Mesendoderm (in vitro differentiated cells): ENCODE measurements at regions not wholly inside any gene's neighbourhood (a gene's known extent, or its start where the extent isn't known, plus 50 kb on each side); places are given as distances from the start of the nearest gene placed in this dataset.

Experiments used
- DNase-seq: peaks from one replicate; pipeline ENCODE4 v3.0.0; 2013
- H2AK5ac ChIP-seq: 2 replicates; pipeline ENCODE4 v1.6.1; 2013; ENCODE audit warnings: low read length, inconsistent platforms
- H2BK120ac ChIP-seq: 2 replicates; pipeline ENCODE4 v1.6.1; 2013; ENCODE audit warnings: low read depth, mild to moderate bottlenecking, low read length, moderate library complexity, mixed read lengths
- H2BK15ac ChIP-seq: replicated peaks from 2 replicates; pipeline ENCODE4 v1.6.1; 2013; ENCODE audit warnings: low read depth, mild to moderate bottlenecking, moderate library complexity
- H2BK5ac ChIP-seq: 2 replicates; pipeline ENCODE4 v1.6.1; 2013; ENCODE audit warnings: low read length, inconsistent platforms
- H3K18ac ChIP-seq: 2 replicates; pipeline ENCODE4 v1.6.1; 2013; ENCODE audit warnings: mild to moderate bottlenecking, low read length, mixed read lengths
- H3K23ac ChIP-seq: one replicate; pipeline ENCODE4 v1.6.1; 2013; ENCODE audit warnings: low read length
- H3K27ac ChIP-seq: 2 replicates; pipeline ENCODE4 v1.5.1; 2013; ENCODE audit warnings: low read depth, mild to moderate bottlenecking, inconsistent platforms, low read length, moderate library complexity
- H3K27me3 ChIP-seq: 2 replicates; pipeline ENCODE4 v1.6.1; 2013; ENCODE audit warnings: low read length, control low read depth, mild to moderate bottlenecking, inconsistent platforms; ENCODE audit not compliant: insufficient read depth, poor library complexity
- H3K36me3 ChIP-seq: 2 replicates; pipeline ENCODE4 v1.6.1; 2013; ENCODE audit warnings: low read length, inconsistent platforms; ENCODE audit not compliant: control insufficient read depth, insufficient read depth
- H3K4ac ChIP-seq: one replicate; pipeline ENCODE4 v1.6.1; 2013; ENCODE audit warnings: low read depth, mild to moderate bottlenecking, low read length, moderate library complexity
- H3K4me1 ChIP-seq: 2 replicates; pipeline ENCODE4 v1.6.1; 2013; ENCODE audit warnings: low read depth, low read length, inconsistent platforms; ENCODE audit not compliant: control insufficient read depth
- H3K4me2 ChIP-seq: 2 replicates; pipeline ENCODE4 v1.6.1; 2013; ENCODE audit warnings: low read length
- H3K4me3 ChIP-seq: 2 replicates; pipeline ENCODE4 v1.5.1; 2013; ENCODE audit warnings: mild to moderate bottlenecking, low read length
- H3K56ac ChIP-seq: one replicate; pipeline ENCODE4 v1.6.1; 2013; ENCODE audit warnings: low read length
- H3K79me1 ChIP-seq: 2 replicates; pipeline ENCODE4 v1.6.1; 2013; ENCODE audit warnings: low read length, inconsistent platforms
- H3K79me2 ChIP-seq: 2 replicates; pipeline ENCODE4 v1.6.1; 2013; ENCODE audit warnings: mild to moderate bottlenecking, low read length; ENCODE audit not compliant: control insufficient read depth, insufficient read depth
- H3K9ac ChIP-seq: 2 replicates; pipeline ENCODE4 v1.6.1; 2013; ENCODE audit warnings: low read length, inconsistent platforms
- H4K5ac ChIP-seq: one replicate; pipeline ENCODE4 v1.6.1; 2013; ENCODE audit warnings: low read length
- H4K8ac ChIP-seq: one replicate; pipeline ENCODE4 v1.6.1; 2013; ENCODE audit warnings: low read depth, mild to moderate bottlenecking, control low read depth, low read length, moderate library complexity
- WGBS: extraction: QIAGEN DNeasy Blood & Tissue Kit; methylation state at CpG from one replicate; pipeline ENCODE4 v1.1.7; 2013; ENCODE audit warnings: low lambda C conversion rate, missing lambda C conversion rate; ENCODE audit not compliant: insufficient coverage; ENCODE audit errors: extremely low coverage; 5-methylcytosine and 5-hydroxymethylcytosine counted together

GRCh38 chr5:122674385-122674784 lies 100.5 kb upstream of the SNX2 start:
- no peak overlapping the region for H3K23ac ChIP-seq
- no peak overlapping the region for H2BK5ac ChIP-seq
- H3K79me1 ChIP-seq, result no peaks in the 10 kb centered on the region
- H3K36me3 ChIP-seq, result no peaks in the 10 kb centered on the region
- no peak overlapping the region for H3K4ac ChIP-seq
- H2AK5ac ChIP-seq, result no peak overlapping the region
- H4K5ac ChIP-seq, result no peak overlapping the region
- H2BK15ac ChIP-seq, result no peak overlapping the region
- H2BK120ac ChIP-seq, result no peak overlapping the region
- H3K9ac ChIP-seq, result no peak overlapping the region
- H3K27me3 ChIP-seq, result no peaks in the 10 kb centered on the region
- H3K4me2 ChIP-seq, result no peak overlapping the region
- no peak overlapping the region for H3K18ac ChIP-seq
- H4K8ac ChIP-seq, result no peak overlapping the region
- no peak for DNase-seq
- H3K4me1 ChIP-seq, result no peaks in the 10 kb centered on the region
- H3K79me2 ChIP-seq, result no peaks in the 10 kb centered on the region
- no CpG with 5 or more reads among the region's 1 CpG for WGBS
- no peak overlapping the region for H3K4me3 ChIP-seq
- H3K27ac ChIP-seq, result no peak overlapping the region
- H3K56ac ChIP-seq, result no peak overlapping the region

- no peak overlapping the region for H3K4ac ChIP-seq
- no peak overlapping the region for H3K27ac ChIP-seq
- no peaks in the 10 kb centered on the region for H3K27me3 ChIP-seq
- no peak overlapping the region for H2BK120ac ChIP-seq
- no peaks in the 10 kb centered on the region for H3K36me3 ChIP-seq
- H4K8ac ChIP-seq, result no peak overlapping the region
- no peak overlapping the region for H3K23ac ChIP-seq
- H2AK5ac ChIP-seq, result no peak overlapping the region
- H3K4me1 ChIP-seq, result no peaks in the 10 kb centered on the region
- H3K79me2 ChIP-seq, result no peaks in the 10 kb centered on the region
- H3K79me1 ChIP-seq, result no peaks in the 10 kb centered on the region
- no peak overlapping the region for H3K4me3 ChIP-seq
- no peak overlapping the region for H3K9ac ChIP-seq
- peak; percentile 32 for DNase-seq
- H2BK15ac ChIP-seq, result no peak overlapping the region
- H3K4me2 ChIP-seq, result no peak overlapping the region
- H4K5ac ChIP-seq, result no peak overlapping the region
- no peak overlapping the region for H3K56ac ChIP-seq
- H3K18ac ChIP-seq, result no peak overlapping the region
- no CpG with 5 or more reads among the region's 3 CpGs for WGBS
- H2BK5ac ChIP-seq, result no peak overlapping the region
Measured at GRCh38 chr5:122680623-122681350, 94.1 kb upstream of the SNX2 start.

- no peak for DNase-seq
- Histone ChIP-seq H3K9ac (no peak overlapping the region), H4K5ac (no peak overlapping the region), H3K27ac (no peak overlapping the region), H3K4me2 (no peak overlapping the region), H3K56ac (no peak overlapping the region), H3K18ac (no peak overlapping the region), H3K4me3 (no peak overlapping the region), H3K4me1 (no peaks in the 10 kb centered on the region), H3K36me3 (no peaks in the 10 kb centered on the region), H3K27me3 (no peaks in the 10 kb centered on the region), H2AK5ac (no peak overlapping the region), H3K4ac (no peak overlapping the region), H2BK5ac (no peak overlapping the region), H2BK120ac (no peak overlapping the region), H3K79me2 (no peaks in the 10 kb centered on the region), H4K8ac (no peak overlapping the region), H3K23ac (no peak overlapping the region), H2BK15ac (no peak overlapping the region), H3K79me1 (no peaks in the 10 kb centered on the region)
Measured at GRCh38 chr5:122683631-122684030, 91.2 kb upstream of the SNX2 start.

GRCh38 chr5:122690266-122690665 lies 84.6 kb upstream of the SNX2 start:
- no peaks in the 10 kb centered on the region for H3K36me3 ChIP-seq
- H3K56ac ChIP-seq, result no peak overlapping the region
- no peak overlapping the region for H3K18ac ChIP-seq
- peak; percentile 48 for DNase-seq
- no CpG with 5 or more reads among the region's 1 CpG for WGBS
- H3K4me2 ChIP-seq, result no peak overlapping the region
- no peak overlapping the region for H2AK5ac ChIP-seq
- H2BK120ac ChIP-seq, result no peak overlapping the region
- H3K79me2 ChIP-seq, result no peaks in the 10 kb centered on the region
- no peak overlapping the region for H3K9ac ChIP-seq
- no peak overlapping the region for H3K4me3 ChIP-seq
- no peak overlapping the region for H2BK15ac ChIP-seq
- H3K79me1 ChIP-seq, result no peaks in the 10 kb centered on the region
- H3K23ac ChIP-seq, result no peak overlapping the region
- H2BK5ac ChIP-seq, result no peak overlapping the region
- no peaks in the 10 kb centered on the region for H3K27me3 ChIP-seq
- H4K8ac ChIP-seq, result no peak overlapping the region
- H3K27ac ChIP-seq, result no peak overlapping the region
- no peak overlapping the region for H4K5ac ChIP-seq
- H3K4ac ChIP-seq, result no peak overlapping the region
- H3K4me1 ChIP-seq, result no peaks in the 10 kb centered on the region

- Histone ChIP-seq H3K4me1 (no peaks in the 10 kb centered on the region), H3K27ac (no peak overlapping the region), H3K9ac (no peak overlapping the region), H3K4me3 (no peak overlapping the region), H4K8ac (no peak overlapping the region), H3K18ac (no peak overlapping the region), H4K5ac (no peak overlapping the region), H2BK120ac (no peak overlapping the region), H3K79me1 (no peaks in the 10 kb centered on the region), H2BK5ac (no peak overlapping the region), H3K4ac (no peak overlapping the region), H3K79me2 (no peaks in the 10 kb centered on the region), H3K36me3 (no peaks in the 10 kb centered on the region), H3K27me3 (no peaks in the 10 kb centered on the region), H2BK15ac (no peak overlapping the region), H3K4me2 (no peak overlapping the region), H3K23ac (no peak overlapping the region), H3K56ac (no peak overlapping the region), H2AK5ac (no peak overlapping the region)
- no peak for DNase-seq
- WGBS, result no CpG with 5 or more reads among the region's 3 CpGs
Measured at GRCh38 chr5:122691931-122692330, 82.9 kb upstream of the SNX2 start.

GRCh38 chr5:122693963-122694362 lies 80.9 kb upstream of the SNX2 start:
- H3K9ac ChIP-seq, result no peak overlapping the region
- H3K4me2 ChIP-seq, result no peak overlapping the region
- H3K18ac ChIP-seq, result no peak overlapping the region
- no peak for DNase-seq
- H4K5ac ChIP-seq, result no peak overlapping the region
- H2BK120ac ChIP-seq, result no peak overlapping the region
- H3K79me1 ChIP-seq, result no peaks in the 10 kb centered on the region
- H3K4ac ChIP-seq, result no peak overlapping the region
- no peak overlapping the region for H4K8ac ChIP-seq
- H3K56ac ChIP-seq, result no peak overlapping the region
- no peak overlapping the region for H2BK5ac ChIP-seq
- H3K4me1 ChIP-seq, result no peaks in the 10 kb centered on the region
- no peak overlapping the region for H3K4me3 ChIP-seq
- H3K27me3 ChIP-seq, result no peaks in the 10 kb centered on the region
- WGBS, result no CpG with 5 or more reads among the region's 3 CpGs
- no peaks in the 10 kb centered on the region for H3K79me2 ChIP-seq
- H3K23ac ChIP-seq, result no peak overlapping the region
- H3K27ac ChIP-seq, result no peak overlapping the region
- no peak overlapping the region for H2BK15ac ChIP-seq
- H2AK5ac ChIP-seq, result no peak overlapping the region
- no peaks in the 10 kb centered on the region for H3K36me3 ChIP-seq
